KOPT-K1 (cell line): ENCODE measurements at regions not wholly inside any gene's neighbourhood (a gene's known extent, or its start where the extent isn't known, plus 50 kb on each side); places are given as distances from the start of the nearest gene placed in this dataset.
"Not testable (repeated sequence)": the region's sequence is repeated elsewhere in the genome, so short reads cannot be mapped to it uniquely, and the experiment has no call there.

Source experiments
- H3K27ac ChIP-seq: fragments of 200-600 bp; sonication (generic); 2 replicates; pipeline ENCODE4 v1.5.1; 2016; ENCODE audit warnings: antibody characterized with exemption, mild to moderate bottlenecking, low read depth, low read length; ENCODE audit not compliant: poor library complexity, severe bottlenecking
- H3K36me3 ChIP-seq: fragments of 200-600 bp; sonication (generic); 2 replicates; pipeline ENCODE4 v1.5.1; 2017; ENCODE audit warnings: antibody characterized with exemption, mild to moderate bottlenecking, low read length, moderate library complexity; ENCODE audit not compliant: insufficient read depth
- H3K9me3 ChIP-seq: fragments of 200-600 bp; sonication (generic); 2 replicates; pipeline ENCODE4 v1.5.1; 2017; ENCODE audit warnings: antibody characterized with exemption, low read length, mild to moderate bottlenecking; ENCODE audit not compliant: insufficient read depth, poor library complexity, severe bottlenecking

GRCh38 chr22:11017108-11017507 is 4510.9 kb upstream of the OR11H1 start:
- H3K27ac ChIP-seq, H3K9me3 ChIP-seq, H3K36me3 ChIP-seq: not testable (repeated sequence)

GRCh38 chr22:11020522-11020921 is 4507.5 kb upstream of the OR11H1 start:
- not testable (repeated sequence) for H3K27ac ChIP-seq, H3K36me3 ChIP-seq, H3K9me3 ChIP-seq

GRCh38 chr22:11026541-11026940 is 4501.5 kb upstream of the OR11H1 start:
- H3K36me3 ChIP-seq, H3K27ac ChIP-seq: not testable (repeated sequence)
- peaks cover 25% of the 10 kb centered on the region for H3K9me3 ChIP-seq

GRCh38 chr22:11027064-11027463 is 4500.9 kb upstream of the OR11H1 start:
- H3K27ac ChIP-seq, H3K36me3 ChIP-seq: not testable (repeated sequence)
- peaks cover 30% of the 10 kb centered on the region for H3K9me3 ChIP-seq

- H3K36me3 ChIP-seq, H3K27ac ChIP-seq: not testable (repeated sequence)
- H3K9me3 ChIP-seq: peaks cover 35% of the 10 kb centered on the region
These were observed 4500.5 kb upstream of the OR11H1 start for GRCh38 chr22:11027532-11027931.

GRCh38 chr22:11028180-11028579 is 4499.8 kb upstream of the OR11H1 start:
- peaks cover 39% of the 10 kb centered on the region for H3K9me3 ChIP-seq
- H3K27ac ChIP-seq, H3K36me3 ChIP-seq: not testable (repeated sequence)

GRCh38 chr22:11029534-11029933 is 4498.5 kb upstream of the OR11H1 start:
- not testable (repeated sequence) for H3K36me3 ChIP-seq, H3K27ac ChIP-seq
- peaks cover 52% of the 10 kb centered on the region for H3K9me3 ChIP-seq

- H3K9me3 ChIP-seq: peaks cover 56% of the 10 kb centered on the region
These were observed 4498.0 kb upstream of the OR11H1 start for GRCh38 chr22:11029967-11030366.

GRCh38 chr22:11030571-11031410 is 4497.2 kb upstream of the OR11H1 start:
- H3K27ac ChIP-seq, H3K36me3 ChIP-seq: not testable (repeated sequence)
- peaks cover 56% of the 10 kb centered on the region for H3K9me3 ChIP-seq

More at GRCh38 chr22:11029967-11030366, 4498.0 kb upstream of the OR11H1 start:
- H3K27ac ChIP-seq, H3K36me3 ChIP-seq: not testable (repeated sequence)

- not testable (repeated sequence) for H3K27ac ChIP-seq, H3K36me3 ChIP-seq
- peaks cover 64% of the 10 kb centered on the region for H3K9me3 ChIP-seq
These were observed 4495.9 kb upstream of the OR11H1 start for GRCh38 chr22:11032115-11032514.

- not testable (repeated sequence) for H3K27ac ChIP-seq, H3K36me3 ChIP-seq
- H3K9me3 ChIP-seq: peaks cover 79% of the 10 kb centered on the region
These were observed 4493.4 kb upstream of the OR11H1 start for GRCh38 chr22:11034660-11034987.

GRCh38 chr22:11035031-11035873 is 4492.7 kb upstream of the OR11H1 start:
- not testable (repeated sequence) for H3K36me3 ChIP-seq
- peaks cover 79% of the 10 kb centered on the region for H3K9me3 ChIP-seq

GRCh38 chr22:11037314-11037713 is 4490.7 kb upstream of the OR11H1 start:
- not testable (repeated sequence) for H3K27ac ChIP-seq, H3K36me3 ChIP-seq
- H3K9me3 ChIP-seq: peaks cover 73% of the 10 kb centered on the region

More at GRCh38 chr22:11035031-11035873, 4492.7 kb upstream of the OR11H1 start:
- not testable (repeated sequence) for H3K27ac ChIP-seq

- H3K36me3 ChIP-seq, H3K27ac ChIP-seq: not testable (repeated sequence)
- H3K9me3 ChIP-seq: peaks cover 68% of the 10 kb centered on the region
These were observed 4490.2 kb upstream of the OR11H1 start for GRCh38 chr22:11037814-11038213.

GRCh38 chr22:11038786-11039185 is 4489.2 kb upstream of the OR11H1 start:
- H3K9me3 ChIP-seq: peaks cover 61% of the 10 kb centered on the region
- H3K27ac ChIP-seq, H3K36me3 ChIP-seq: not testable (repeated sequence)
